GM18520 (cell line): ENCODE measurements at regions not wholly inside any gene's neighbourhood (a gene's known extent, or its start where the extent isn't known, plus 50 kb on each side); places are given as distances from the start of the nearest gene placed in this dataset.
"Not testable (repeated sequence)": the region's sequence is repeated elsewhere in the genome, so short reads cannot be mapped to it uniquely, and the experiment has no call there.

Source experiments
- ATAC-seq: cut with Tn5 transposase; IDR thresholded peaks from one replicate; pipeline ENCODE4 v1.9.1; 2021; ENCODE audit not compliant: unreplicated experiment

- ATAC-seq = no peak
Measured at GRCh38 chr2:149767516-149767974, 180.0 kb upstream of the MMADHC start.

- ATAC-seq = no peak
Measured at GRCh38 chr2:149766339-149766738, 178.8 kb upstream of the MMADHC start.

GRCh38 chr2:149765636-149766035 is 178.1 kb upstream of the MMADHC start:
- no peak for ATAC-seq

- ATAC-seq = no peak
Measured at GRCh38 chr2:149765003-149765402, 177.4 kb upstream of the MMADHC start.

DNA sequence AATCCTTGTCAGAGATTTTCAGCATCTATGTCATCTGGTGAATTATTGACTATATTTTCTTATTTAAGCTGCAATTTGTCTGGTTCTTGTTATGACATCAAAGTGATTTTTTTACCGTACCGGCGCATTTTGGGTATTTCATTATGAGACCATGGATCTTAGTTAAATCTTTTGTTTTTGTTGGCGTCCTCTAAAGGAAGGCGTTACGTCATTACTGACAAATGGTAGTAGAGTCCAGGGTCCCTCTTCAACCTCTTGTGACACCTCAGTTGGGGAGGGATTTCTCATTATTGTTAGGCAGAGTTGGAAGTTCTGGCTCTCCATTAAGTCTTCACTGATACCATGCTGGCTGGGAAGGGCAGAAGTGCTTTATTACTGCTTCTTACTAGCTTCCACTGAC is 175.8 kb upstream of the MMADHC start:
- ATAC-seq = no peak

- no peak for ATAC-seq
Measured at GRCh38 chr2:149761611-149762010, 174.0 kb upstream of the MMADHC start.

GRCh38 chr2:149759382-149759781 is 171.8 kb upstream of the MMADHC start:
- not testable (repeated sequence) for ATAC-seq

DNA sequence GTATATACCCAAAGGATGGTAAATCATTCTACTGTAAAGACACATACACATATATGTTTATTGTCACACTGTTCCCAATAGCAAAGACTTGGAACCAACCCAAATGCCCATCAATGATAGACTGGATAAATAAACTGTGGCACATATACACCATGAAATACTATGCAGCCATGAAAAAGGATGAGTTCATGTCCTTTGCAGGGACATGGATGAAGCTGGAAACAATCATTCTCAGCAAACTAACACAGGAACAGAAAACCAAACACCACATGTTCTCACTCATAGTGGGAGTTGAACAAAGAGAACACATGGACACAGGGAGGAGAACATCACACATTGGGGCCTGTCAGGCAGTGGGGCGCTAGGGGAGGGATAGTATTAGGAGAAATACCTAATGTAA is 167.1 kb upstream of the MMADHC start:
- ATAC-seq = not testable (repeated sequence)

DNA sequence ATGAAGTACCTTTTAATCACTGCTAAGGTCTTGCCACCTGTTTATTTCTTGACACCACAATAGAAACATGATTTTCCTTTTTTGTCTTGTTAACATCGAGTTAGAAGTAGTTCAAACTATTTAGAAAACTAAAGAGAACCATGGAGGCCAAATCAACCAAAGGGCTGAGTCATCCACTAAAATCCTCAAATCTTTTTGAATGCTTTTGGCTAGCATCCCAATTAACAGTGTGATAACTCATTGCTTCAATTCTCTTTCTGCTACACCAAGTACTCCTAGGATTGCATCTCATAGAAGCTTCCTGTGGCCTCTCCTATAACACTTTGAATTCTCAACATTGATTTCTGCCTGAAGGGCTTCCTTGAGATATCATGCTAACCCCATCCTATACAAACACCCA is 159.9 kb upstream of the MMADHC start:
- no peak for ATAC-seq

- no peak for ATAC-seq
Measured at GRCh38 chr2:149745396-149746230, 158.0 kb upstream of the MMADHC start.

DNA sequence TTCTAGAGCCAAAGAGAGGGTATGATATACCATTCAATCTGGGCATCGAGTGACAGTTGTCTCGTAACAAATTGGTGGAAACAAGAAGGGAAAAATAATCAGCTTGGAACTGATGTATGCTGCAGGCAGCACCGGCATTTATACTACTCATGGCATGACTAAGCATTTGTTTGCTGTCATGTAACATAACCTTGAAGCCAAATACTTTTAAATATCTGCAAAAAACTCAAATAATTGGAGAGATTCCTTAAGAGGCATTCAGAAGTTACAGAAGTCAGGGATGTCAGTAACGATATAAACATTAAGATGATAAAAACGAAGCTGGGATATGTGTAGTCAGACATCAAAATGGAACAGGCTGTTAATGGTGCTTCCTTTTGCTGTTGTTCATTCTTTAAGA is 157.3 kb upstream of the MMADHC start:
- no peak for ATAC-seq

GRCh38 chr2:149743842-149744448 is 156.4 kb upstream of the MMADHC start:
- no peak for ATAC-seq

DNA sequence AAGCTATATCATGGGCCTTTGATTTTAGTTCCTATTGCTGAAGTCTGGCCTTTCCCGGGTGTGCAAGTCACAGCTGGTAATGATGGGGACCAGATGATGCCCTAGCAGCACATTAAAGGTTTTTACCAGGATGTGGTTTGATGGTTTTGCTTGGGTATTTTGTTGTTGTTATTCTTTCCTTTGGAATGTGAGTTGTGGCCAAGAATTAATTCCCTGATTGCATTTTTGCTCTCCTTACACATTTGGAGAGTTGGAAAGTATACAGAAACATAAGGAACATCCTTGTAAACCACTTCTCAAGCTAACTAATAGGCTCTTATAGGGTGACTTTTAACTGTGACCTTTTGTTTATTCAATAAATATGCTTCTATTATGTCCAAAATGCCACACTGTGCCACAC is 154.1 kb upstream of the MMADHC start:
- ATAC-seq = no peak

- ATAC-seq = no peak
Measured at GRCh38 chr2:149740490-149740889, 152.9 kb upstream of the MMADHC start.

GRCh38 chr2:149739883-149740265 is 152.3 kb upstream of the MMADHC start:
- ATAC-seq = no peak

DNA sequence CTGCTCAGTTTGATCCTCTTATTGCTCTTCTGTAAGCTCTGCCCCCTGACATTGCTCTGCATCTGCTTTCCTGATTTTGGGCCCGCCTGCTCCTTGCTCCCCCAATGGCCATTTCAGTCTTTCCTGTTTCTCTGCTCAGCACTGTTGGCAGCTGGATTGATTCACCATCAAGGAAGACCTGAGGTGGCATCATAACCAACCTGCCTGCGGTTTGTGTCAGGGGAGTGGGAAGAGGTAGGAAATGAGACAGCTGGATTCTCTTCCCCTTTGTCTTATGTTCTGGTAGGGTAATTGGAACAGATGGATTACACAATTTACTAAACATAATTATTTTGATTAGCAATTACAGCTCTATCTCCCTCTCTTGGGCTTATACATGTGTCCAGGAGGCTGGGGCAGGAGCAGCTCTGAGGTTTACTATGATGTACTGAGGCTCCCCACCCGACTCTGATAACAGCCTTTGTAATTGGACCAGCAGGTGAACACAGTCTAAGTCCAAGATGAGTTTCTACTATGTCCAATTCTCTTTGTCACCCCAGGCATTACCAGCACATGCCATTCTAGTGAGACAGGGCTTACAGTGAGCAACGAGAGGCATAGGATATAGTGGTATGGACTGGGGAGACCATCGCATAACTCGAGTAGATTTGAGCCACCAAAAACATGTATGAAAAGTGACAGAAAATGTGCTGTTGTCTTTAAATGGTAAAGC is 151.8 kb upstream of the MMADHC start:
- ATAC-seq = no peak

DNA sequence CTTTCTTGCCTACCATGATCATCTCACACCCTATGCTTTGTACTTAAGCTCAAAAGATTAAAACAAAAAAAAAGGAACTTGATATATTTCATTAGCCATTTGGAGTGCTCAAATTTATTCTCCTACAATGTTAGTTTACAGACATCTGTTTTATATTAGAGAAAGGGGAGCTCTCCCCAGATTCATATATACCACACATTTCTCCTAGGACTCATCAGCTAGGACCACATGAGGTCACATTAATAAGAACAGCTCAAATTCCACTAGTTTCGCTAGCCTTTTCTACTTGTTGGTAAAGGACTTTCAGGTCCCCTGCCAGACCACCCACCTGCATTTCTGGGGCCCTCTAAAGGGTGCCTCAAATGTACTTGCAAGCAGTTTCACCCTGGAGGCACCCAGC is 151.2 kb upstream of the MMADHC start:
- no peak for ATAC-seq

GRCh38 chr2:149737896-149738295 is 150.3 kb upstream of the MMADHC start:
- no peak for ATAC-seq

DNA sequence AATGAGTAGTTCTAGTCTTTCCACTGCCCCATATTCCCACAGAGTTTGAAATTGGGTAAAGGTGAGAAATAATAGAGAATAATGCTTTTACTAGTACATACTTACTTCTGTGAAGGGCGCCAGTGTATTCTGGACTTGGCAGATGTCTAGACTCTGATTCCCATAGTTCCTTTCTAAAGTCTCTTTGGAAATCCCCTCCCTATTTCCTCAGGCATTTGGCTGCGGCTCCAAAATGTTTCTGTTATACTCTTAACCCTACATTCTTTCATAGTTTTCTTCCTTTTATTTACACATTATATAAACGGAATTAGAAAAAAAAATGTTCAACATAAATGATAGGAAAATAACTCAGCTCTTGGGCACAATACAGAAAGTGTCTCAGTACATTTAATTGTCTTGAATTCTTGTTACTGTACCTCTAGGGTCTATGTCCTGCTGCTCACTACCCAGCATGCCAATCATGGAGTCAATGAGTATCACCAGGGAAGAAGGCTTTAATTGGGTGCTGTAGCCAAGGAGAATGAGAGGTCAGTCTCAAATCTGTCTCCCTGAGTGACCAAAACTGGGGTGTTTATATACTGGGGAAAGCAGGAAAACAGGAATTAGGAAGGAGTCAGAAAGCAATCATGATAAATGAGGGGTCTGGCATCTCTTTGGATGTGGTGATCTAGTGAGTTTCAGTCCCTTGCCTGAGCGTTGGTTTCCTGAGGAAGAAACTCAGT is 147.8 kb upstream of the MMADHC start:
- no peak for ATAC-seq

GRCh38 chr2:149733936-149734685 is 146.5 kb upstream of the MMADHC start:
- ATAC-seq = no peak
